ENCODE measurements at regions not wholly inside any gene's neighbourhood (a gene's known extent, or its start where the extent isn't known, plus 50 kb on each side); places are given as distances from the start of the nearest gene placed in this dataset.
"Not testable (repeated sequence)": the region's sequence is repeated elsewhere in the genome, so short reads cannot be mapped to it uniquely, and the experiment has no call there.

DNA sequence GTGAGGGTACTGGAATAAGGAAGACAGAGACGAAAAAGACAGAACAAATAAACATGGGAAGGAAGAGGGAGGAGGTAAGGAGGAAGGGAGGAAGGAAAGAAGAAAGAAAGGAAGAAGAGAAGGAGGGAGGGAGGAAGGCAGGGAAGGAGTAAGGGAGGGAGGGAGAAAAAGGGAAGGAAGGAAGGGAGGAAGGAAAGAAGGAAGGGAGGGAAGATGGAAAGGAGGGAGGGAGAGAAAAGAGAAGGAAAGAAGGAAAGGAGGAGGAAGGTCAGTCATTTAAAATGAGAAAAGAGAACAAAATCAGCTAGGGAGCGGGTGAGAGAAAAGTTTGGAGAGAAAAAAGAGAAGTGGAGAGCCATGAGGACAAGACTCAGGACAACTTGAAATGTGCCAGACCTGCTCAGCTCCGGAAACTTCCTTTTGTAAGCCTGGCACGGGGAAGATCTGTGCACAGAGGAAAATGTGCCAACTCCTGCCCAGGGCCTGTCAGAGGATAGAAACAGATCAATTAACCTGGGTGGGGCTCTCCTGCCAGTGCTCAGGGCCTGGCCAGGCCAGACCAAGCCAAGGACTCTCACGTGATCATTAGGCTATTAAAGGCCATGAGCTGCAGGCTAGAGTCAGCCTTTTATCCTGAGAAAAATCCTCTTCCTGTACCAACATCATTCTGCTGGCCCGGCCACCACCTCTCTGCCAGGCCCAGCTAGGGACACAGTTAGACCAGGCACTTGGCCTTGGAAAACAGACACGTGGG lies 50.1 kb upstream of the BCL6 start:
- DNase-seq (ENCODE audit: low read depth), result no peak

DNA sequence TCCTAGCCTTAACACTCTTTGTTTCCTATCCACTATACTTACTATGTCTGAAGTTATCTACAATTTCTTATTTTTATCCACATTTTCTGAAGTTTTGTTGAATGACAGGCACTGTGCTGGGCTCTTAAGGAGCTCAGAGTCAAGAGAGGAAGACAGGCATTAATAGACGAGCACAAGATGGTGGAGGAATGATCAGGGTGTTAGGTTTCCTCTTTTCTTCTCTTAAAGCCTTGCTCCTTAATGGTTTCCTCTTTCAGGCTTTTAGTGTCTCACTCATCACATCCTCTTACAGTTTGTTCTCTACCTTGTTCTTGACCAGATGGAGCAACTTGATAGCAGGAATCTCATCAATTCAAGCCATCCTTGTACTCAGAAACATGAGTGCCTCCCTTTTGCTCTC lies 52.9 kb upstream of the BCL6 start:
- no peak for DNase-seq (ENCODE audit: low read depth)

DNA sequence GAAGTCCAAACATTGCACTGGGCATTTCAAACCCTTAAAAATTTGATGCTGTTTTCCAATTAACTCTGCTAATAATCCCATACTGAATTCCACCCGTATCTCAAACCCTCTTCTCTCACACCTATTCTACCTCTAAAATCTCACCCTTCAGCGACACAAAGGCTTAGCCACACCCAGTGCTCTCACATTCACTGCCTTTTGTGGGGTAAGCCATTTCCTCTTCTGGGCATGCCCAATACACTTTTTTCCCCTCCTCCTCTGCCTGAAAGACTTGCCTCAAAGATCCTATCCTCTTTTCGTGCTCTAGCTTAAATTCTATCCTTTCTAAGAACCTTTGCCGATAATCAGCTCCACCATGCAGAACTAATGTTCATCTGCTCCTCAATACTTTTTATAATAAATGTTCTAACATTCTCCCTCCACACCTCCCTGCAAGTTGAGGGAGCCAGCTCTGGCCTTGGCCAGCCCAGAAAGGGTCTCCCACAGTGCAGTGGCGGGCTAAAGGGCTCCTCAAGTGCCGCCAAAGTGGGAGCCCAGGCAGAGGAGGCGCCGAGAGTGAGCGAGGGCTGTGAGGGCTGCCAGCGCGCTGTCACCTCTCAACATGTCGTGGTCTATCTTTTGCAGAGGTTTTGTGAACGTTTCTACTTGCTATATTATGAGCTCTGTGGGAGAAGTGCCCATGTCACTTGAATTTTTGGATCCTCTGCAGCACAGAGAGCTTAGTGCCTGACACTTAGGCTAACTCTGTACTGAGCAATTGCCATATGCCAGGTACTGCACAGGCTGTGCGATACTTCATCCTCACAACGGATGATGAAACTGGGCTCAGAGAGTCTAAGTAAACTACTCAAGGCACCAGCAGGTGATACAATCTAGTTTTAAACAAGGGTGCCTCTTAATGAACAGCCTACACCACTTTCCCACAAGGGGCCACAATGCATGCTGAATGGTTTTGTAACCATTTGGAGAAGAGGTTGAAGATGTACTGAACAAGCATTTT lies 53.6 kb upstream of the BCL6 start:
- no peak for DNase-seq (ENCODE audit: low read depth)

DNA sequence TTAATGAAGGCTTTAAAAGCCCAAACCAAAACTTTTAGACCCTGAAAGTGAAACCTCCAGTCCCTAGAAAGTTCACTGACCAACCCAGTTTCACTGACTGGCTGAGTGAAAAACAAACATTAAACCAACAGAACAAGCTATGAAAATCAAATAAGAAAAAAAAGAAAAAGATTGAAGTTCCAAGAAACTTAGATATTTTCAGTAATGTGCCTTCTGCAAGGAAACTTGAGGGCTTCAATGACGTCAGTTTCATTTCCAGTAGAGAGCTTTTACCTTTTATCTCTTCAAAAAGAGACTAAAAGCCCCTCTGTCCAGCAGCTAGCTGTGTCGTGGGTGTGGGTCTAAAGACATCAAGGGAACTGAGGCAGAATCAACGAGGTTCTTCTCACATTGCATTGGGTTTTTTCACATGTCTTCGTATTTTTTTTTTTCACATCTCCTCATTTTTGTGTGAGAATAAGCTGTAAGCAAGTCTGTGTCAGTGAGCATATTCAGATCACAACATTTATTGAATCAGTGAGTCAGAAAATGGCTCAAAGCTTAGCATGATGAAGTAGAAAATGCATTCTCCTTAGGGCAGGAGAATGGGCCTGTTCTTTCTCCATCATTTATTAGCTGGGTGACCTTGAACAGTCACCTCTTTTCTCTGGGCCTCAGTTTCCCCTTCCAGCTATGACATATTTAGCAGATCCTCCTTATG lies 54.8 kb upstream of the BCL6 start:
- DNase-seq (ENCODE audit: low read depth), result no peak

DNA sequence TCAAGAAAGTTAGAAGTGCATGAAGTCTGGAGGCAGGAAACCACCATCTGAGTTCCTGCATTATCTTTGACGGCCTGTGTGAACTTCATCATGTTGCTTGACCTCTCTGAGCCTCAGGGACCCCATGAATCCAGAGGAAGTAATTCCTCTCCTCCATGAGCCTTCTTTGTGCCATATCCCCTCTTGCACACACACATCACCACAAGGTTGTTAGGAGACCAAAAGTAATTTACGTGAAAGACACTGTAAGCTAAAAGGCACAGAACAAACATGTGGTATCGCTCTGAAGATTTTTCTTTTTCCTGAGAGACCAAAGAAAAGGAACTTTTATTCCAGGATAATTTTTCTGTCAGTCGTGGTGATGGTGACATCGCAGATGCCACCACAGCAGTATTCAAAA lies 55.9 kb upstream of the BCL6 start:
- DNase-seq (ENCODE audit: low read depth), result no peak

DNA sequence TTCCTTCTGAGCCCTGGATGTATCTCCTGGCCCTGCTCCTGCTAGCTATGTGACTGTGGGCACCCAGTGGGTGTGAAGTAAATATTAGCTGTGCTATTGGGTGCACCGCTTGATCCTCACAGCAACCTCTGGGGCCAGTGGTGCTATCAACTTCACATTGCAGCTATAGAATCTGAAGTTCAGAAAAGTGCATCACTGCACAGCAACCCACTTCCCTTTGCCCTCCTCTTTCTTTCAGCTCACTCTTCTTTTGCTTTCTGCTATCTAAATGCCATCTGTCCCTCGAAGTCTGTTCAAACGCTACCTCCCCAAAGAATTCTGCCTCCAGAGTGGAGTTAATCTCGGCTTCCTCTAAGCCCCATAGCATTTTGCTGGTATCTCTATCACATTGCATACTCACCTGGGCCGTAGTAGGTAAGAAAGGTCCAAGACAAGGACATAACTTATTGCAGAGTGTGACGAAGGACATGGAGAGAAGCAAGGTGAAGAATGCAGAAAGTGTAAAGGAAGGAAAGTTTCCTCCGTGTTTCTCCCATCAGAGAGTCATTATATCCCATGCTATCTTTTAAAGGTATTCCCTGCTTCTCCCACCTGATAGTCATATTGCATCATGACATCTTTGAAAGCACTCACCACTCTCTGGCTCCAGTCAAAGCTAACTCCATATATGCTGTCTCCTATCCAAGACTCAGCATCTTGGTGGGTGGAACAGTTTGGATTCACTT lies 57.1 kb upstream of the BCL6 start:
- DNase-seq (ENCODE audit: low read depth), result no peak

DNA sequence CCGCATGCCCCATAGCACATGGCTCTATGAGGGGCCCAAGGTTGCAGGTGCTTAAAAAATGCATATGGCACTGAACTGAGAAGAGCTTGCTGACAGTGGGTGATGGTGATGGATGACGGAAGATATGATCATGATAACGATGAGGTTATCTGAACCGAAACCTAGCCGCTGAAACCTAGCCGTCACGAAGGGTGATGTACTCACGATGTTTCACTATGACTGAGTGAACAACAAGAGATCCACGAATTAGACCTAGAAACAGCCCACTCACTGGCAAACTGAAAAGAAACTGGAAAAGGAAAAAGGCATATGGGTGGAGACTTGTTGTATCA lies 57.6 kb upstream of the BCL6 start:
- no peak for DNase-seq (ENCODE audit: low read depth)

DNA sequence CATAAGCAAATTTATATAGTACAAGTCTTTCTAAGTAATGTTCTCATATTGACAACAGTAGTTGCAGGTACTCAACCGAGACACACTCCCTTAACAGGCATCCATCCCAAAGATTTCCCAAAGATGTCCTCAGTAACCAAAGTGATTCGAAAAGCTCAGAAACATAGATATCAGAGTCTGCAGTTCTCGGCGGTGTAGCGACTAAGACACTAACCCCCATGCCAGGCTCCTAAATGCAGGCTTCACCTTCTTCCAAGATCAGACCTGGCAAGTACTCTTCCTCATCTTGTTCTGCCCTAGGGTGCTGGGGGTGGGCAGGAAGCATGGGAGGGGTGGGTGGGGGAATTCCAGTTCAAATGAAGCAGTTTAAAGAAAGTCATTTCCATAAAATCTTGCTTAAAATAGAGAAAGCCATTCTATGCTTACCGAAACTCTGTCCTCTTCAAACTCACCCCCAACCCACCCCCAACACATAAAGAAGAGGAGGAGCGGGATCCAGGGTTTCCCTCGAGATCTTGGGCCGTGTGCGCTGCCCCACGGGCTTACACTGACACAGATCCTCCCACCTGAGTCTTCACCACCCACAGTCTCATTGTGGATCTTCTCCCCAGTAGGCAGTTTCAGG lies 59.0 kb upstream of the BCL6 start:
- DNase-seq (ENCODE audit: low read depth), result no peak

DNA sequence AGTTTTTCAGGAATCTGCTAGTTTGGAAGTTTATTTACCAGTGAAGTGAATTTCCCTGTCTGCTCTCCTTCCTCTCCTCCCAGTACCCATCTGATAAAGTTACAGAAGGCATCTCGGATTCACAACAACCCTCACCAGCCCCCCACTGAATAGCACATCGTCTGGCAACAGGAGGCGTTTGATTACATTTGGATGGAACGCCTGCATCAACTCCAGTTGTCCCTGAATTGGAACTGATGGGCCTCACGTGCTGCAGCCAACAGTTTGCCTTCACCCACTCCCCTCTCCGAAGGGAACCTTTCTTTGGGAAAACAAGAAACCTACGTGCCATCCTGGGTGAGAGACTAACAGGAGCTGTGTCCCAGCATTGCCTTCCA lies 59.5 kb upstream of the BCL6 start:
- no peak for DNase-seq (ENCODE audit: low read depth)

DNA sequence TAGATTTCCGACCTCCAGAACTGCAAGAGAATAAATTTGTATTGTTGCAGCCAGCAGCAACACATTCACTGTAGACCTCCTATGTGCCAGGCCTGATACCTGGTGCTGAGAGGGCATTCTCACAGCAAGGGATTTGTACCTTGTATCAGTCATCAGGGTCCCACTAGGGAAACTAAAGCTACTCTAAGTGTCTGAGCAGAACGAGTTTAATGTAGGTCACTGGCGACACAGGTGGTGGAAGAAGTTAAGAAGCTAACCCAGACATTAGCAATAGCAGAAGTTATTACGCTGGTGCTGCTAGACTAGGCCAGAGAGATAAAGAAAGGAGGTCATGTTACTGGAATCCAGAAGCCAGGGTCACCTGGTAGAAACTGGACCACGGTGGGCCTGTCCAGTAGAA lies 60.5 kb upstream of the BCL6 start:
- no peak for DNase-seq (ENCODE audit: low read depth)

DNA sequence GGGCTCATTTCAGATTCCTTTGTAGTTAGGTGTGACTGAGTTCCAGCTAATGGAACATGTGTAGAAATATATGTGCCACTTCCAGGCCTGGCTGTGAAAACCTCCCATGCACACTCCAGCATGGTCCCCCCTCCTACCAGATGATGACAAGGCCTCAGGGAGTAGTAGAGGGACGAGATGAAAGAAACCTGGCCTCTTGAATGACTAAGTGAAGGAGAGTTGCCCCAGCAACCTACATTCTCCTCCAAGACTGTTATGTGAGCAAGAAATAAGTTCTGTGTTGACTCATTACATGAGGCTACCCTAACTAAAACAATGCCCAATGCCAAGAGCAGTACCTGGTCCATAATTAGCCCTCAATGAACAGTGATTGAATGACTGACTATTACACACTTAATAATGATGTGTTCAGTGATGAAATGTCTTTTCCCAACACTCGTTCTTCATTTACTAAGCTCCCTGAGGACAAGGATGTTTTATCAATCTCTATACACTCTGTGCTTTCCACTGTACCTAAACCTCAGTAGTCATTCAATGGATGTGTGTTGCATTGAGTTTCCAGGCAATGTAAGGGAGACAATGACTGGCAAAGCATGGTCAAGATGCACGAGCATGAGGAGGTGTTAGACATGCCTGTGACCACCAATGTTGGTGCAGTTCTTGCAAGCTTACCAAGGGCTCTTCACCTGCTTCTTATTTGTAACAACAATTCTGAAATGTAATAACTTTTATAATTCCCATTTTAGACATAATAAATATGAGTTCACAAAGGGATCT lies 62.0 kb upstream of the BCL6 start:
- DNase-seq (ENCODE audit: low read depth), result no peak

DNA sequence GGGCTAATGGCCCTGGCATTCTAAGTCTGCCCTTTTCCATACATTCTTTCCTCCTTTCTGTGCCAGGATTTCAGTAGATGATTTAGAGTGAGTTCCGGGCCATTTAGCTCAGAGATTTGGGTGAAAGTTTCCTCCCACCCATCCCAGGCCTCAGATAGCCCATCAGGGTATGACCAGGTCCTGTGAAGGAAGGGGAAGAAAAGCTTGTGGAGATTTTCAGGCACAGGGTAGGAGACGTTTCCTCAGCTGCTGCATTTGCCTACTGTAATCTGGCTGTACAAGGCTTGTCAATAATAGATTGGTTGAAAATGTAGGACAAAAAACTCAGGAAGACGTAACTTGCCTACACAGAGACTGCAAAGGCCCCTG lies 63.2 kb upstream of the BCL6 start:
- no peak for DNase-seq (ENCODE audit: low read depth)

DNA sequence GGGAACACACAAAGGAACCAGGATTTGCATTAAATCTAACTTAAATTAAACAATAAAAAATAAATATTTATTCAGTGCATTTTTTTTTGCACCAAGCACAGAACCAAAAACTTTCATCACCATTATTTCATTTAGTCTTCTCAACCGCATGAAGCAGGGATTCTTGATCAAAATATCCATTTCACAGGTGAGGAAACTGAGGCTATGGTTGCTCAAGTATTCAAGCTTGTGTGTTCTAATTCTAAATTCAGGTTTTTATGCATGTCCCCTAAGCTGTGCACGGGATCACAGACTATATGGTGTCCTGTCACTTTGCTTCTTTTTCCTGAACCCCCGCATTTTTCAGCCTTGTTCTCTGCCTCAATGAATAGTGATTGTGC lies 64.3 kb upstream of the BCL6 start:
- no peak for DNase-seq (ENCODE audit: low read depth)

DNA sequence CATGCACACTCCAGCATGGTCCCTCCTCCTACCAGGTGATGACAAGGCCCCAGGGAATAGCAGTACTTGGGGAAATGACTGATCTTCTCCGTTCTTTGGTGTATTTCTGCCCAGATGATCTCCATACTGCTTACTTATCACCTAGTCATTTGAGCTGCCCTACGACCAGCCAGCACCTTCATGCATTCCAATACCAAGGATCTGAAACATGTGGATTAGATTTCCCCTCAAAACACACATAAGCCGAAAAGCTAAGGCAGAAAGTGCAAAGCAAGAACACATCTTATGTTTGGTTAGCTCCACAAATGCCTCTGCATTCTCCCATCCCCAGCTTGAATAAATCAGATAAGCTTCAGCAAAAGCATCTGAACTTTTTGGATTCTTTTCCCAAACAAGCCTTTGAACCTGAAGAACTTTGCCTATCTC lies 64.8 kb upstream of the BCL6 start:
- DNase-seq (ENCODE audit: low read depth), result no peak

DNA sequence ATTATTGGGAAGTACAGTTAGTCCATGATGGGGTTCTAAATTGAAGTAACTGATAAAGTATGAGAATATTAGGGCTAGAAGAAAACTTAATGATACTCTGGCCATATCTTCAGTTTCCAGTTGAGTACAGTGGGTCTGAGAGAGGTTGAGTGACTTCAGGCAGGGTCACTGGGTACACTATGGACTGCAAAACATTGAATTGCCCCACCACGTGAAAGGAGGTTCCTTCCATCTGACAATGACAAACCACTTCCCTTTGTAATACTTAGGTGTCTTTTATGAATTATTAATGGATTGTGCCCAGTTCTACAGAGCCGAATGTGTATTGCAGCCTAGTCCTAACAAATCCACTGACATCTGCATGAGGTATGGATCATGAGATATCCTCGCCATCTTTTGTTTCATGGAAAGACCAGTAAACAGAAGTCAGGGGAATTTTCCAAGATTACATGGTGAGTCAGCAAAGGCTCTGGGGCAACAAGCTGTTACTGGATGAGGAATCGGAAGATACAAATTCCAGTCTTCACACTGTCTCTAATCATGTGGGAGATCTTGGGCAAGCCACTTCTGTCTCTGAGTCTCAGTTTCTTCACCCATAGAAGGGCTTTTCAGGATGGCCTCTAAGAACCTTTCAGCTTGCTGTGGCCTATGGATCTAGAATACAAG lies 66.5 kb upstream of the BCL6 start:
- DNase-seq (ENCODE audit: low read depth), result peak; percentile 35

DNA sequence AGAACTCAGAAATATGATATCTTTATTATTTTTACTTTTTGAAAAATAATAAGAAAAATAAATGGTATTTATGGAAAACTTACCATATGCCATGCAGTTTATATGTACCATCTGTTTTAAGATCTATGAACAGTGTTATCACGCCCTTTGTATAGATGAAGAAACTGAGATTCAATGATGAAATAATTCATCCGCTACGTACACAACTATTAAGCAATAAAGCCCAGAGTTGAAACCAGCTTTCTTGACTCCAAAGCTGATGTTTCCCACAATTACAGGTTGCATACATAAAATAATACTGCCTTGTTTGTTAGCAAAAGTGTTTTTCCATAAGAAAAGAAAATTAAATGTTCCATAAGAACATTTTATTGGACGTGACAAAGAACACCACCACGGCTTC lies 67.2 kb upstream of the BCL6 start:
- no peak for DNase-seq (ENCODE audit: low read depth)

DNA sequence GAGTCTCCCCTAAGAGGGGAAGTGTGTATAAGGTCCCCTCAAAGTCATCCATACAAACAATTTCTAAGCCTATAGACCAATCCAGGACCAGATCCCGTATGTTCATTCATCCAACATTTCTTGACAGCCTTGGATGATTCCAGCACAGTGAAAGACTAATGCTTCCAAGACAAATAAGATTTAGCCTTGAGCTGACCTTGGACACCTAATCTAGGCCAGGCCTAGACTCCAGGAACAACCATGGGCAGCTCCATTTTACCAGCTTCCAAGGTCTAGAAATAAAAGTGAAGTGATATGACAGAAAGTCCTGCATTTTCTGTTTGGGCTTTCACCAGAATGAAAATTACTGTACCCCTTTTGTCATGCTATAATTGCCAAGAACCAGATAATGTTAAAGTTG lies 67.9 kb upstream of the BCL6 start:
- DNase-seq (ENCODE audit: low read depth), result no peak

DNA sequence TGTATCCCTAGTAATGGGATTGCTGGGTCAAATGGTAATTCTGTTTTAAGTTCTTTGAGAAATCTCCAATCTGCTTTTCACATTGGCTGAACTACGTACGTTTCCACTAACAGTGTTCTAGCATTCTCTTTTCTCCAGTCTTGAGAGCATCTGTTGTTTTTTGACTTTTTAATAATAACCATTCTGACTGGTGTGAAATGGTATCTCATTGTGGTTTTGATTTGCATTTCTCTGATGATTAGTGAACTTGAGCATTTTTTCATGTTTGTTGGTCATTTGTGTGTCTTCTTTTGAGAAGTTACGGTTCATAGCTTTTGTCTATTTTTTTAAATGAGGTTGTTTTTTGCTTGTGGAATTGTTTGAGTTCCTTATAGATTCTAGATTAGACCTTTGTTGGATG lies 72.5 kb upstream of the BCL6 start:
- not testable (repeated sequence) for DNase-seq (ENCODE audit: low read depth)

DNA sequence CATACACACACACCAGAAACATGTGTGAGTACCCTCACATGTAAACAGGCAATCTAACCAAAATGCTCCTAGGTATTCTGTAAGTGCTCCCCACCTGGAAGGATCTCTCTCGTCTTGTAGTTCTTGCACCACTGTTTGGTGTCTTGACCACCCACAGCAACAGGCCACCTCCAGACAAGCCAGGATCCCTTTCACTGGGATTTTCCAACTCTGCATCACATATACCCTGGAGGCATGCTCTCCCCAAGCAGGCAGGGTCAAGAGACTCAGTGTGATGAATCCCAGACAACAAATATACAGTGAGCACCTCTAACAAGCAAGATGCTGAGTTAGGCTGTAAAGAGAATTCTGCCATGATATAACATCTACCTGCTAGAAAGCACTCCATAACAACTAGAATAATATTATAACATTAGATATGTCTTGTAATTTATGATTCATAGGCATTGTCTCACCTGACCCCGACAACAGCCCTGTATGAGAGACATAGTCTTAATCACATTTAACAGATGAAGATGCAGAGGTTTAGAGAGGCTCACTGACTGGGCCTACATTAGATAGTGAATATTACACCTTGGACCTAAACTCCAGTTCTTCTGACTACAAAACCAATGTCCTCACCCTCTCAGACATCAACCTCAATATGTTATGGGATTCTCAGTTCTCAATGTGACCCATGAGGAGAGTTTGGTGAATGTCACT lies 76.5 kb upstream of the BCL6 start:
- no peak for DNase-seq (ENCODE audit: low read depth)
